ENCODE measurements at regions not wholly inside any gene's neighbourhood (a gene's known extent, or its start where the extent isn't known, plus 50 kb on each side); places are given as distances from the start of the nearest gene placed in this dataset.

- TF ChIP-seq, protein P1, sequence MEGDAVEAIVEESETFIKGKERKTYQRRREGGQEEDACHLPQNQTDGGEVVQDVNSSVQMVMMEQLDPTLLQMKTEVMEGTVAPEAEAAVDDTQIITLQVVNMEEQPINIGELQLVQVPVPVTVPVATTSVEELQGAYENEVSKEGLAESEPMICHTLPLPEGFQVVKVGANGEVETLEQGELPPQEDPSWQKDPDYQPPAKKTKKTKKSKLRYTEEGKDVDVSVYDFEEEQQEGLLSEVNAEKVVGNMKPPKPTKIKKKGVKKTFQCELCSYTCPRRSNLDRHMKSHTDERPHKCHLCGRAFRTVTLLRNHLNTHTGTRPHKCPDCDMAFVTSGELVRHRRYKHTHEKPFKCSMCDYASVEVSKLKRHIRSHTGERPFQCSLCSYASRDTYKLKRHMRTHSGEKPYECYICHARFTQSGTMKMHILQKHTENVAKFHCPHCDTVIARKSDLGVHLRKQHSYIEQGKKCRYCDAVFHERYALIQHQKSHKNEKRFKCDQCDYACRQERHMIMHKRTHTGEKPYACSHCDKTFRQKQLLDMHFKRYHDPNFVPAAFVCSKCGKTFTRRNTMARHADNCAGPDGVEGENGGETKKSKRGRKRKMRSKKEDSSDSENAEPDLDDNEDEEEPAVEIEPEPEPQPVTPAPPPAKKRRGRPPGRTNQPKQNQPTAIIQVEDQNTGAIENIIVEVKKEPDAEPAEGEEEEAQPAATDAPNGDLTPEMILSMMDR (IDR thresholded peaks at IDR 0.05; ENCODE audit: low read depth, low read length, poor library complexity, severe bottlenecking), result no peak
- no peak for TF ChIP-seq EZH2phosphoT487 (IDR thresholded peaks at IDR 0.05; ENCODE audit: borderline replicate concordance, low read length)
These were observed 641.1 kb upstream of the BCHE start for GRCh38 chr3:166478356-166478755.
